DMS153 (cell line): ENCODE measurements at regions not wholly inside any gene's neighbourhood (a gene's known extent, or its start where the extent isn't known, plus 50 kb on each side); places are given as distances from the start of the nearest gene placed in this dataset.
"Not testable (repeated sequence)": the region's sequence is repeated elsewhere in the genome, so short reads cannot be mapped to it uniquely, and the experiment has no call there.

Experiments
- DNase-seq: peaks from one replicate; lab custom pipeline; 2025; lab: John Stamatoyannopoulos, UW

GRCh38 chr6:134553936-134554335, 236.0 kb upstream of the SGK1 start:
- no peak for DNase-seq

- DNase-seq: no peak
Measured at GRCh38 chr6:134551245-134551960, 233.5 kb upstream of the SGK1 start.

GRCh38 chr6:134550604-134551003, 232.7 kb upstream of the SGK1 start:
- DNase-seq: no peak

DNA sequence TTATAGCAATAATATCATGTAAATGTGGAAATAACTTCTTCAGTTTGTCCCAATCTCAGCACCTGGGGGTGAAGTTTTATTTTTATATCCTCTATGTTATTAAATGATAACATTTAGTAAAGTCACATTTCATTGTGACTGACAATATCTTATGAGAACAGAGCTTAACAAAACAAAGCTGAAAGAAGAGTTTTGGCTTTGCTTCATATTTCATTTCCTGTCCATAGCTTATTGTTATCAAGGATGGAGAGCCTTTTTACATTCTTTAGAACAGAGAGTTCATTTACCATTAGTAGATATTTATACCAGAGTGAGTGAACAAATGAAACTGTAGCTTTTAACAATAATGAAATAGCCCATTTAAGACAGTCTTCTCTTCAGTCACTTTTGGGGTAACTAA, 231.9 kb upstream of the SGK1 start:
- no peak for DNase-seq

DNA sequence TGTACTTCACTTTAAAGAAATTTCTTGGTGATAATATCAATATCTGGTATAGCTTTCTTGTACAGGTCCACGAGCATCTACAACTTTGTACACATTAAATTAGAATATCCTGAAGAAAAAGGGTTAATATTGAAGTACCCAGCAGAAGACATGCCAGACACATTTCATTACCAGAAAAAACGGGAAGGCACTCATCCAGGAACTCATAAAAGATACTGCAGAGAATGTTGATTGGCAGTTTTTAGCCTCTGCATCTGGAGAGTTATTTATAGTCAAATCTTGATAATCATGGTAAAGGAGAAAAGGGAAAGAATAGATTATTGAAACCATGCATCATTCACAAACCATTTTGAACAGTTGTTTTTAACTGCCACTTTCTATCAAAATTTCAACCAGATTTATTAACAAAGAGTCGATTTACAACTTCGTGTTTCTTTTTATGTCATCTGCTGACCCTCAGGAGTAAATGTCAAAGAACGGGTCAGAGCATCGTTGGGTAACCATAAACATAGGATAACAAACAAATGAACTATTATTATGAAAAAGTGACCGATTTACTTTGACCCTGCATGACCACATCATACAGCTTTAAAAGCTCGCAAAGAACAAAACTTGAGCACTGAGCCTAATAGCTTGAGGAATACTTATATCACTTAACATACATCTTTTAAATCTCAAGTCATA, 229.2 kb upstream of the SGK1 start:
- no peak for DNase-seq

- no peak for DNase-seq
Measured at GRCh38 chr6:134544737-134545136, 226.8 kb upstream of the SGK1 start.

DNA sequence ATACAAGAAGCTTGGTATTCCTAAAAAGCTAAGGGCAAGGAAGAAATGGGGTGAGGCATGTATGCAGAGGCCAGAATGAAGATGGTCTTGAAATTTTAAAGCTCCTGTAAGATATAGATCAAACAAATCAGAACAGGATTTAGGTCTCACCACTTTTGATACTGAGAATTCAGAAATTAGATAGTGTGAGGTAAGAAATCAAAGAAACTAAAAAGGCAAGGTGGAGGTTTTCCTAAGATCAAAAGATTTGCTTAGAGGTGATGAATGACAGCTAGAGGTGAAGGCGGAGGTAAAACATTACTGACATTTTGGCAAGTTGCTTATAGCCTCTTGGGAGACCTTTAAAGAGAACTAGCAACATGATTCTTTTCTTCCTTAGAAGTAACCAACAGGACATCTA, 225.2 kb upstream of the SGK1 start:
- no peak for DNase-seq

- no peak for DNase-seq
Measured at GRCh38 chr6:134541001-134541400, 223.1 kb upstream of the SGK1 start.

- peak; percentile 35 for DNase-seq
Measured at GRCh38 chr6:134539865-134540323, 222.0 kb upstream of the SGK1 start.

DNA sequence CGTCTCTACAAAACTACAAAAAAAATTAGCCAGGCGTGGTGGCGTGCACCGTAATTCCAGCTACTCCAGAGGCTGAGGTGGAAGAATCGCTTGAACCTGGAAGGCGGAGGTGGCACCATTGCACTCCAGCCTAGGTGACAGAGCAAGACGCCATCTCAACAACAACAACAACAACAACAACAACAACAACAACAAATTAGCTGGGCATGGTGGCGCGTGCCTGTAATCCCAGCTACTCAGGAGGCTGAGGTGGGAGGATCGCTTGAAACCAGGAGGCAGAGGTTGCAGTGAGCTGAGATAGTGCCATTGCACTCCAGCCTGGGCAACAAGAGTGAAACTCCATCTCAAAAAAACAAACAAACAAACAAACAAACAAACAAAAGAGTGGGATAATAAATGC, 219.9 kb upstream of the SGK1 start:
- not testable (repeated sequence) for DNase-seq

DNA sequence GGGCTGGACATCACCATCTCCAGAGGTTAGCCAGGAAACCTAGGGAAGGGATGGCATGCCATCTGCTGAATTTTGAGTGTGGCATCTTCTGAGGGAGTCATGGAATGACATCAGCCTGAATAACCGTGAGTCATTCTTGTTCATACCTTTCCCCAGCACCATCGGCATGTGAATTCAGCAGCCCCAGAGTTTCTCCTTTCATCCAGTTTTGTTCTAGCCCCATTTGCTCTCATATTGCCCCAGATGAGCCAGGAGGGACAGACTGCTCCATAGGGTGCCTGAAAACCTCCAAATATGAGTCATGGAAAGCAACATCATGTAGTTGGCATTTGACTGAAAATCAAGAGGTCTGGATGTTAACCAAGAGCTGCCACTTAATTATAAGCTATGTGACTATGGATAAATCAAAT, 219.2 kb upstream of the SGK1 start:
- DNase-seq: no peak

DNA sequence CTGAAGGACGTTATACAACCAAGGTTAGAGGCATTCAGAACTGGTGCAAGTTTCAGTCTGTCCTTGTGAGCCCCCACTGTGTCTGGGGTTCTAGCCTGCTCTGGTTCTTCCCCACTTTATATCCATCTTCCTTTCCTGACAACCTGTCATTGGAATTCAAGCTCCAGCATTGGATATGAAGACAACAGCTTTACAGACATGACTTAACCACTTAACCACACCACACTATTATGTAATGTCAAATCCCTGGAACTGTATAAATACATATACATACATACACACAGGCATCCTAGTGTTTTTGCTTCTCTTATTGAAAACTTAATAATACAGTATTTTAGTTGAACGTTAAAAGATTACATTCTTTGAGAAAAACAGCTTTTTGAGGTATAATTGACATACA, 217.9 kb upstream of the SGK1 start:
- no peak for DNase-seq

- no peak for DNase-seq
Measured at GRCh38 chr6:134534708-134535149, 216.8 kb upstream of the SGK1 start.

GRCh38 chr6:134533991-134534390, 216.1 kb upstream of the SGK1 start:
- no peak for DNase-seq

DNA sequence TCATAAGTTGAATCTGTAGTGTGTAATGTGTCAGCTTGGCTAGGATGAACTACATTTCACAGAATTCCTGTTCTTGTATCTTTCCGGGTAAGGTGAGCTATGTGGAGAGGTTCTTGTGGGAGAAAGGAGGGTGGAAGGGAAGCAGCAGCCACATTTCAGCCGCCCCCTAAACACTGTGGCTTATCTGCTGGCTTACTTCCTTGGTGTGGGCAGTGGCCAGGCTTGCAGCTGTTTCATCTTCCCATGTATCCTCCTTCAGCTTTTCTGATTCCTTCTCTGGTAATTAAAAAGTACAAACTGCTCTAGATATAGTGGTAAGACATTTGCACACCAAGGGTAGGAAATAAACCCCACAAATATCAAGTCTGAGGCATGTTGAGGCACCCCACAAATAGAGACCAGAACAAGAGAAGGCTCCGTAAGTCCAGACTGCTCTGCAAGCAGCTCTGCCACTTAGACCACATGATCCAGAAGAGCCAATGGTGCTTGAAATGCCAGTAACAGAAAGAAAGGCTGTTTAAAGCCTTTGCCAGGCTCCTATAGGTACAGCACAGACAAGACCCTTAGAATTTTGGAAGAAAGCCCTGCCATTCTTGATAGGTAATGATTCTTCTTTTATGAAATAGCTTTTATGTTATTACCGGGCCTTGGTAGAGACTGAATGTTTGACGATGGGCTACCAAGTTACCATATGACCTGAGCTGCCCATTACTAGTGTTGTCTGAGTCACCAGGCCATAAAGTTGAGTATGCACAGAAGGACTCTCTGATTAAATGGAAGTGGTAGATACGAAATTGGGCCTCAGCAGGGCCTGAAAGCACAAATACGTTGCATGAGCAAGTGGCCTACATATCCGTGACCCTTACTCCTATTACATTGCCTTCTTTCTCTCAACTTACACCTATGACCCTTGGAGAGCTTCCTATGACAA, 215.0 kb upstream of the SGK1 start:
- DNase-seq: no peak

DNA sequence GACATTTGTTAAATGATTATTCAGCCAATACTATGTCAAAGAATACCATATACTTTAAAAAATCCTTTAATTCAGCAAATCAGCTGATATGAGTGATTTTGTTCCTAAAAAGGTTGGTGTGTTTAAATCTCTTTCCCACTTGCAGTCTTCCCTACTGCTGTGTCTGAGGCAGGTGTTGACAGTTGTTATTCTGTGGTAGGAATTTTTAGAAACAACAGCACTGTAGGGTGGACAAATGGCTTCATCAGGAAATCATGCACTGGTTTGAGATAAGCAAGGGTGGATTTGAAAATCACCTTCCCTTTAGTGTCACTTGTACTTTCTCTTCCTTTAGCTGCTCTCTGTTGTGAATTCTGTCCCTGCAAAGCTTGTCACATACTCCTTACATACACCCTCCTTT, 213.7 kb upstream of the SGK1 start:
- no peak for DNase-seq

DNA sequence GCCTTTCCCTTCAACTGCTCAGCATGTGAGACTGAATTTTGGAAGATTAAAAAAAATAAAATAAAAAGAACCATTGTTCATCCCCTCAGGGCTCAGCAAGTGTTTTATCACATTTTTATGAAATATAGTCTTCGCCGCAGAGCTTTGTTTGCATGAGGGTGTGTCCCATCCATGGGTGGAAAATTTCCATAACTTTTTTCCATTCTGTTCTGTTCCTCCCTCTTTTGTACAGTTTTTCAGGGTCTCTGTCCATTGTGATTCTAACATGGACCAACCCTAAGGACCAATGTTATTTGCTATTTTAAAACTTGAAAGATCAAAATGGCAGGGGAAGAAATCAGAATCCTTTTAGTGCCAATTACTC, 213.3 kb upstream of the SGK1 start:
- DNase-seq: no peak

DNA sequence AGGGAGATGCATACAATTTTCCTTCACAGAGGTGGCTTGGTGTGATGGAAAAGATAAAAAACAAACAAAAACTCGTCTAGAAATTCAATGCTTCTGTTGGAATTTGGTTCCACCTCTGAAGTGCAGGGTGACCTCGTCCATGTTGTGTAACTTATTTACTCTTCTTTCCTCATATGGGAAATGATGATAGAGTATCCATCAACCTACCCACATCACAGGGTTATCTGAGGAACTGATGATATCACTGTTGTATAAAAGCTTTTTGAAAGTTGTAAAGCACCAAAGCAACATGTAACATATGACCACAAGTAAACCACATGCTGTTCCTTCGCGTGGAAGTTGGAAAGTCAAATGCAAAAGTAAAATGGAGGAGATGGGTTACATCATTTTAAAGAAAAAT, 212.0 kb upstream of the SGK1 start:
- peak; percentile 15 for DNase-seq

- no peak for DNase-seq
Measured at GRCh38 chr6:134529305-134529704, 211.4 kb upstream of the SGK1 start.

DNA sequence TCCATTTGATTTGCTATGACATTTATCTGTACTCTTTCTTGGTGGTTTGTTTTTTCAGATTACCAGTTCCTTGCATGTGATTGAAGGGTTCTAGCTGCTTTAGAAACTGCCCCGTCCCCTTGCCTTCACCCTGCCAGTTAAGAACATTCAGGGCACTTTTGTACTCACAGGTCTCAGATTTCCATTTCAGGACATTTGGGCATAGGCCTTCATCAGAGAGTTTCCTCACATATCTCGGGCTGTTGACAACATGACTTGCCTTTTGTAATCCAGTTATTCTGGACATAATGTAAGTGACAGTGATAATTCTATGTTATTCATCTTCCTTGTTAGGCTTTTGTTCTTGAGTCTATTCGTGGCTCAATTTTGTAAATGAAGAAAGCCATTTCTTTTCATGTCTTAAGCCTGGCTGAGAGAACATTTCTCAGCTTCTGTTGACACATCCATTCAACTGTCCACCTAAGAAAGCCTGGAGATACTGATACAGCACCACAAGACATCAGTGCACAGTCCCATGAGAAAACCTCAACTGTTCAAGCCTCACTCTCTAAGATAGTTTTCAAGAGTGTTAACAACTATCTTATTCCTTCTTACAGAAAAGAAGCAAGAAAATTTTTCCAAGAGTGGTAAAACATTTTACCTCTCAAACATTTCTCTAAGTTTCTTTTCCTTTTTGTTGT, 209.3 kb upstream of the SGK1 start:
- no peak for DNase-seq

DNA sequence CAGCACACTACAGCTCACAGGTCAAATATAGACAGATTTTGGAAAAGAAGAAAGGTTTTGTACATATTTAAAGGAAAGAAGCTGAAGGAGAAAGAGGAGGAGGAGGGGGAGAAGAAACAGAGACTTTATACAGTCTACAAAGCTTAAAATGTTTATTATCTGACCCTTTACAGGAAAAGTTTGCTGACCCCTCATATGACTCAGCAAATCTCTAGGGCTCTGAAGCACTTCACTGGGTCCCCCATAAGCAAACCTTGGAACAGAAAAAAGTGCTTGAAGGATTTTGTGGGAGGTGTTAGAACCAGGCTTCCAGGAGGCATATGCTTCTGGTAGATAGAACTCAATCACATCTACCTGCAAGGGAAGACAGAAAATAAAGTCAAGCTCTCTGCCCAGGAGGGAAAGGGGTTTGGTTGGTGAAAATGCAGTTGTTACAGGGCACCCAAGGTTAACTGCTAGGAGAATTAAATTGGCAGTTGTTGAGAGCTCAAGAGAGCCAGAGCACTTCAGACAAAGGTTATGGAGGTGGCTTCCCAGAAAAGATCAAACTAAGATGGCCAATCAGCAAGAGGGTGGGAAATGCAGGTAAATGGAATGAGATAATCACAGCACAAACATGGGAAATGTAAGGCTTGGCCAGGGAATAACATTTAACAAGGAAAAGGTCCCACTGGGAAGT, 207.4 kb upstream of the SGK1 start:
- no peak for DNase-seq
